Retinal pigment epithelial cell (primary cell): ENCODE measurements at regions not wholly inside any gene's neighbourhood (a gene's known extent, or its start where the extent isn't known, plus 50 kb on each side); places are given as distances from the start of the nearest gene placed in this dataset.

ENCODE experiments used
- DNase-seq: peaks from one replicate; pipeline ENCODE4 v3.0.0-alpha.2; 2010; ENCODE audit warnings: low read depth
- H3K4me3 ChIP-seq: 2 replicates; pipeline ENCODE4 v1.5.1; 2011; ENCODE audit warnings: mild to moderate bottlenecking, low read length, control low read depth, moderate library complexity
- CTCF ChIP-seq: conservative IDR thresholded peaks from 2 replicates; pipeline ENCODE4 v1.5.1; 2011; ENCODE audit warnings: low read depth, low read length, control low read depth, inconsistent platforms

- no peak overlapping the region for H3K4me3 ChIP-seq
- TF ChIP-seq CTCF = no peak
- DNase-seq = no peak
Observed at GRCh38 chr1:38361566-38361965, 315.0 kb upstream of the POU3F1 start.

DNA sequence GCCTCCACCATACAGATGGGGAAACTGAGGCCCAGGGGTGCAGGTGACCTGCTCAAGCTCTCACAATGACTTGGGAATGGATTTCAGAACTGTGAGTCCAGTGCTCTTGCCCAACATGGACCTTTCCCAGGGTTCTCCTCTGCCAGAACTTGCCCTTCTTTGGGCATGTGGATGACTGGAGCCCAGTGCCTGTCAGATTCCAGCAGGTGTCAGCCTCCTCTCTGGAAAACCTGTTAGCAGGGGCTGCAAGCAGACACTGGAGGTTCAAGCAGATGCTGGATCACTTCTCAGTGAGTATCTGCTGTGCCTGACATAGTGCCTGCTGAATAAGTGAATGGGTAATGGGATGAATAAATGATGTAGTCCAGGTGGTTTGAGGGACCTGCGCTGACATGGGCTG is 314.2 kb upstream of the POU3F1 start:
- no peak for TF ChIP-seq CTCF
- H3K4me3 ChIP-seq = no peak overlapping the region
- DNase-seq = no peak

DNA sequence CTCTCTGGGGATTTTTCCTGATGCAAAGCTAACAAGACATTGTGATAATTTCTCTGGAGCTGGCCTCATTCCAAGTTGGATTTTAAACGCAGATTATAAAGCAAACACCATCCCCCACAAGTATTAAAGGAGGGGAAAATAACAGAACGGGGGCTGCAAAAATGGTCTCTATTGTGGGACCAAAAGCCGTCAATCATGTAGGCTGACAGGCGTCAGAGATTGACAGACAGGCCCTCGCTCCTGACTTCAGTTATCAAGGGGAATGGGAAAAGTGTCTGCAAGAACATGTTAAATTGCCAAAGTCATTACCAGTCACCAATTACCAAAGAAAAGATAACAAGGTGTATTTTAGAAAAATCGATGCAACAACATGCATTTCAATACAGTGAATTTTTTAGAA is 307.4 kb upstream of the POU3F1 start:
- H3K4me3 ChIP-seq = no peak overlapping the region
- no peak for TF ChIP-seq CTCF
- no peak for DNase-seq

GRCh38 chr1:38352869-38353268 is 306.3 kb upstream of the POU3F1 start:
- no peak overlapping the region for H3K4me3 ChIP-seq
- DNase-seq = no peak
- no peak for TF ChIP-seq CTCF

DNA sequence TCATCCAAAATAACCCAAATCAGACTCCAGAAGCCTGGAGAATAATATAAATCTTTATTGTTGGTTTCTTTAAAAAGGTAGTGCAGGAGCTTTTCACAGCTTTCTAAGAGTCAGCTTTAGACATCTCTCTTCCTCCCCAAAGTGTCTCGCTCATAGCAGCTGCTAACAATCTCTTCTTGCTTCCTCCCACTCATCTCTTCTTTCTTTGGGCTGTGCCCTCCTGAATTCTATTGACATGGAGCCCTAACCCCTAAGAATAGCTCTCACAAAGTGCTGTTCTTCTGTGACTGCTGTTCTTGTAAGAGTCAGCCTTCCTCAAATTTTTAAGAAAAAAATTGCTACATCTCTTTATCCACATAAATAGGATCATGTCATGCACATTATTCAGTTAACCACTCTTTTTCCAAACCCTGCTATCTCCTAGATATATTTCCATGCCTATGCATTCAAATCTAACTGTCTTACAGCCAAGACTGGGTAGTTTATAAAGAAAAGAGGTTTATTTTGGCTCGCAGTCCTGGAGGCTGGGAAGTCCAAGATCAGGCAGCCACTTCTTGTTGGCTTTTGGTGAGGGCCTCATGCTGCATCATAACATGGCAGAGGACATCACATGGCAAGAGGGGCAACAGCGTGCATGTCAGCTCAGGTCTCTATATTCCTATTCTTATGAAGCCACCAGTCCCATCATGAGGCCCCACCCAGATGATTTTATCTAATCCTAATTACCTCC is 301.0 kb upstream of the POU3F1 start:
- DNase-seq = no peak
- no peak for TF ChIP-seq CTCF
- no peak overlapping the region for H3K4me3 ChIP-seq

GRCh38 chr1:38344716-38345115 is 298.1 kb upstream of the POU3F1 start:
- no peak for TF ChIP-seq CTCF
- no peak overlapping the region for H3K4me3 ChIP-seq
- DNase-seq = no peak

GRCh38 chr1:38341694-38342093 is 295.1 kb upstream of the POU3F1 start:
- DNase-seq = no peak
- TF ChIP-seq CTCF = no peak
- no peak overlapping the region for H3K4me3 ChIP-seq
